ENCODE measurements at regions not wholly inside any gene's neighbourhood (a gene's known extent, or its start where the extent isn't known, plus 50 kb on each side); places are given as distances from the start of the nearest gene placed in this dataset.

DNA sequence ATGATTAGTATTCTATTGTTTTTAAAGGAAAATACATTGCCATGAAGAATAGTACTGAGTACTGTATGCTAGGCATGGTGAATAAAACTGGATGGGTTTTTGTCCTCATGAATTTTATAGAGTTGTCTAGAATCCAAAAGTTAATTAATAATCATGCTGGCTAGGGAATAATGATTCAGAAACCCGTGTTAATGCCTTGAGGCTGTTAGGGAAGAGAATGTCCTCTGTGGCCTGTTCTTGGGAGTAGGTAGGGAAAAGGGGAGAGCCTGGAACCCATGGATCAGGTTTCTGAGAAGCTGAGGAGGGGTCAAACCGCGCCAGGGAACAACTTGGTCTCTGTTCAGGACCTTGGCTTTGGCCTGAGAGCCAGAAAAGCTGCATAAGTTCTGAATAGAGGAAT, 1376.3 kb upstream of the SLC10A2 start:
- DNase-seq = no peak

DNA sequence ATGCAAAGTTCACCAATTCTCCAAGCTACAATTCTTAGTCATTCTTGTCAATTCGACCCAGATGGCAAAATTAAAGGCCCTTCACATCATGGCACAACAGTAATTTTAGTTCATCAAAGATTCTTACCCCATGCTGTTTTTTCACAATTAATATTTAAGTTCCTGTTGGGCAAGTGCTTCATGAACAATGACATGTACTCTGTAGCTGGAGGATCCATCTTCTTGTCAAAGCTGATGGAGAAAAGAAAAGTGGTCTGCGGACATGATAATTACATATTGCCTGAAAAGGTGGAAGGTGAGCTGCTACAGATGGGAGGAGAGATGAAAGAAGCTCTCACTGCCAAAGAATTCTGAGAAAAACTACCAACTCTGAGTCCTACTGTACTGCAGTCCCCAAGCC, 1370.3 kb upstream of the SLC10A2 start:
- DNase-seq = no peak

DNA sequence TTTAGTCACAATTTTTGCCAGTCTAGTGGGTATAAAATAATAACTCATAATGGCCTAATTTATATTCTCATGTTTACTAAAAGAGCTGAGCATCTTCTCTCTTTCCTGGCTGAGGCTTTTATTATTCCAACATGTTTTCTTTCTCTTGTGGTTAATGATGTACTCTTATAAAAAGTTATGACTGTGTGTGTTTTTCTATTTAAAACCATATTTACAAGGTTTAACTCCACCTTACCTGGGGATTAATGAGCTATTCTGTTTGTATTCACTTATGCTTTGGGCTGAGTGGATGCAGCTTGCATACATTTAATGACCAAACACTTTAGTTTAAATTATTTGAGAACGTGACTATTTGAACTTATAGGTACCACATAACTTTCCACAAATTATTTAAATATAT, 1365.7 kb upstream of the SLC10A2 start:
- DNase-seq = no peak

DNA sequence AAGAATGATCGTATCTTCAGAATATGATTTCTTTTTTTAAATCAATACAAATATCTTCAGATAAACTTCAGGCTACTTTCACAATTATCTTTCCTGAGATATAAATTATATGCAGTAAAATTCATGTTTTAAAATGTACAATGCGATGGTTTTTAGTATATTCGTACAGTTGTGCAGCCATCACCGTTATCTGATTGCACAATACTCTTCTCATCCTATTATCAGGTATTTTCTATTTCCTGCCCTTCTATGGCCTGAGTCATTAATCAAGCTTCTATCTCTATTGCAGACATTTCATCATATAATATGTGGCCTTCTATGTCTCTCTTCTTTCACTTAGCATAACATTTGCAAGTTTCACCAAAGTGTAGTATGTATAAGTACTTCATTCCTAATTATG, 1360.2 kb upstream of the SLC10A2 start:
- DNase-seq = no peak

DNA sequence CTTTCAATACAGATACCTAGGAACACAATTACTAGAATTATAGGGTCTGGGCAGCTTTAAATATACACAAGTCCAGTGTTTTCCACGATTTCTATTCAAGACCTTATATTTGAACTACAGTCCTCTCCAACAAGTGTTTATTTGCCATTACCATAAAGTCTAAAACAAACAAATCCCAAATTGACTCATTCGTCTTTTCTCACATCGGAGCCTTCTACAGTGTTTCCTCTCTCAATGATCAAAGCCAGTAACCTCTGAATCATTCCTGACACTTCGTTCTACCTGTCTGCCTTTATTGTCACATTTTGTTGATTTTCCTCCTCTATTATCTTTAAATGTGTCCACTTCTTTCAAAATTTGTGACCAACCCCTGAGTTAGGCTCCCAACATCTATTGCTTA, 1356.5 kb upstream of the SLC10A2 start:
- DNase-seq = no peak

DNA sequence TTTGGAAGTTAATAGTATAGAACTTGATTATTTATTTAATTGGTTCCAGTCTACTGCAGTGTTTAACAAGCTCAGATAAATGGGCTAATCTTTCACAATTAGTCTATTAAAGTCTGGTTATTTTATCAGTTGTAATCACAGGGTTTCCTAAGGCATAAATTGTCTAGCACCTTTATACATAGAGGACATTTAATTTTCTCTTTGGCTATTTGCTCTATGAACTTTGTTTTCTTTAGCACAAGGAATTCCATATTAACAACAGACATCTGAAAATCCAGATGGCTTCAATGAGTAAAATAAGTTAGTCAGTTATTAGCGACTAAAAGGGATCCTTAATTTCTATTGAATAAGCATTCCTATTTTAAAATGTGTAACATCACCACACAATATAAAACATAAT, 1350.8 kb upstream of the SLC10A2 start:
- DNase-seq = no peak

DNA sequence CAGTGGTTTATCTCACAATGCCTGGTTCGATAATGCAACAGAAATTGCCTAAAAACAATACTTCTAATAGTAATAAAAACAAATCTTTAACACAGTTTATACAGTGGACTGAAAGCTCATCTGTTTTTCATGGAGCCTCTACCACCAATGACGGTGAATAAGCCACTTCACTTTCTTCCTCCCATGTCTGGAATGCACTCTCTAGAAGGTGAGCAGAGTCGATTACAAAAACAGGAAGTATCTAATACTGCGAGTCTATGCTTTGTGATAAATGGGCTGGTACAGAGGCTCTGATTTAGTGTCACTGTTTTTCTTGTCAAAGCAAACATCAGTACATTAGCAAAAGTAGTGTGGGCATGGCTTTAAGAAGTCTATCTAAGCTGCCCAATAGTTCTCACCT, 1348.6 kb upstream of the SLC10A2 start:
- no peak for DNase-seq

DNA sequence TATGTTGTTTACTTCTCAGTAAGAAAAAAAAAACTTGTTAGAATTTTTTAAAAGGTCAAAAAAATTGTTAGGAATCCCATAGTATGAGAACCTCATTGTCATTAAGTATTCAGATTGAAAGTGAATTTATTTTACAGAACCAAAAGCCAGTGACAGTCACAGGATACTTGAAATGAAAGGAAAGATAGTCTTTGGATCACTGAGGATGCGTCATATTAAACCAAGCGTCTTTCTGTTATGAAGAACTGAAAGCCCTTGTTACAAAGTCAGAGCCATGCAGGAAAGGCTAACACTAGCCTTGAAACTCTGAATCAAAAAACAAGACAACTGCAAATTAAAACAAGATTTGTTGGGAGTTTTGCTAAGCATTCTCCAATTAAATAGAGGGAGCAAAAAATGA, 1348.0 kb upstream of the SLC10A2 start:
- no peak for DNase-seq

DNA sequence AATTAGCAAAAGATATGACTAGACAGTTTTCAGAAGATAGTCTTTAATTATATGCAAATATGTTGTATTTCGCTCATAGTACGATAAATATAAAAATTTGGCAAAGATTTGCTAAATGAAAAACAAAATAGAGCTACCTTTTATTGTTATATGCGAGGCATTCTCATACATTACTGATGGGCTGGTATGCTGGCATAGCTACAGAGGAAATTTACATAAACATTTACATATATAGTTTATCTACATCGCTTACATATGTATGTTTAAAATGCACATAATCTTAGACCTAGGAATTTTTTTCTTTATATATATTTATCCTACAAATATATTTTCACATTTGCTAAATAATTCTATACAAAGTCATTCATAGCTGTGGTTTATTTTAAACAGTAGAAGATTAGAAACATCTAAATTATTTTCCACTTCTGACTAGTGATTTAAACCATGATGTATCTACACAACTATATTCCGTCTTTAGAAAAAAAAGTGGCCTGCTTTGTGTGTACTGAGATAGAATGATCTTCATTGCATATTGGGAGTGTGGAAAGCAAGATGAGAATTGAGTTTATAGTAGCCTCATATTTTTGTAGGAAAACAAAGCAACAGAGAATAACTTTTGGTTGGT, 1345.0 kb upstream of the SLC10A2 start:
- no peak for DNase-seq

DNA sequence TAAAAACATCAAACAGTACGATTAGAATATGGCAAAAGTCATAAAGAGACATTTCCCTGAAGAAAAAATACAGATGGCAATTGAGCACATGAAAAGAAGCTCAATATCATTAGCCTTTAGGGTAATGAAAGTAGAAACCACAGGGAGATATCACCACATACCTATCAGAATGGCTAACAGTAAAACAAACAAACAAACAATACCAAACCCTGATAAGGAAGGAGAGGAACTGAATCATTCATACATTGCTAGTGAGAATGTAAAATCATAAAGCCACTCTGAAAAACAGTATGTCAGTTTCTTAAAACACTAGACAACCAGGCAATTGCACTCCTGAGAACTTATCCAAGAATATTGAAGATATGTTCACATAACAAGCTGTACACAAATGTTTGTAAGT, 1342.5 kb upstream of the SLC10A2 start:
- peak in 1 of 2 experiments; percentile 0 for DNase-seq

DNA sequence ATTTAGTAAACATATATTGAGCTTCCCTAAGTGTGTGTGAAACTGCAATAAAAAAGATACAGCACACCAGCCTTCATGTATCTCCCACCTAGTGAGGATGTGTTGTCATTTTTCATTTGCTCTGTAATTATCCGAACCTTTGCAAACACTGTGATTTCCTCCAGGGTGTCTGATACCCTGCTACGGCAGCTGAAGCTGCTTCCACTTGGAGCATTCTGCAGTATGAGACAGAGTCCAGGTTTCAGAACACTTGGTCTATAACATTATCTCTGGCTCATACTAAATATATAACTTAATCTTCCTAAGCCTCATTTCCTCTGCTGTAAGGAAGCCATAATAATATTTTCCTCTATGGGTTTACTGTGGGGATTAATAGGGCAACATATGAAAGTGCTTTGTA, 1338.1 kb upstream of the SLC10A2 start:
- no peak for DNase-seq

DNA sequence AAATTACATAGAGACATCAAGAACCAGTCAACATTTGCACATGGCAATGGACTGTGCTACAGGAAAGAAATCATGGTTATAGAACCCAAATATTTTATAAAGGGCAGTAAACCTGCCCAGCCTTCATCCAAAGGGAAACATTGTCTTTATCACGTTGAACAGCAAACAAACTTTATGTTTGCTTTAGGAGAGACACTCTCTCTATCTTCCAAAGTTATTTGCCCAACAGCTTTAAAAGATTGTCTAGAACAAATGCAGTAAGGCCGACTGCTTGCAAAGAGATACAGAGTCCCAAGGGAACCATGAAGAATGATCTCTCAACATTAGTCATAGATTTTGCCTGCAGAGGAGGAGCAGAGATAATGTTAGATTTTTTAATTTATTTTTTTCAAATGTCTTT, 1323.5 kb upstream of the SLC10A2 start:
- no peak for DNase-seq

DNA sequence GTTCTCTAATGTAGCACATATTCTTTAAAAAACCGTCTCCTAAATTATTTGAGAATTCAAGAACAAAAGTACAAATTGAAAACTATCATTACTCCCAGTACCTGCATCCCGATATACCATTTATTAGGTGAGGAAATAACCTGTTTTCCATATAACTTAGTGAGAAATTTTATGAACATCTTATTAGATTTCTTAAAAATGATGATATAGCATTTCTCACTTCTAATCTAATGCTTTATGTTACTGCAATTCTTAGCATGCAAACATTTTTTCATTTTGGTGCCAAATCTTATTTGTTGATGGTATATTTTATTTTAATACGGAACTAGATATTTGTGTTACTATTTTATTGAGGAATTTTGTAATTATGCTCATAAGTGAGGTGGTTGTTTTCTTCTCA, 1321.3 kb upstream of the SLC10A2 start:
- DNase-seq = no peak

DNA sequence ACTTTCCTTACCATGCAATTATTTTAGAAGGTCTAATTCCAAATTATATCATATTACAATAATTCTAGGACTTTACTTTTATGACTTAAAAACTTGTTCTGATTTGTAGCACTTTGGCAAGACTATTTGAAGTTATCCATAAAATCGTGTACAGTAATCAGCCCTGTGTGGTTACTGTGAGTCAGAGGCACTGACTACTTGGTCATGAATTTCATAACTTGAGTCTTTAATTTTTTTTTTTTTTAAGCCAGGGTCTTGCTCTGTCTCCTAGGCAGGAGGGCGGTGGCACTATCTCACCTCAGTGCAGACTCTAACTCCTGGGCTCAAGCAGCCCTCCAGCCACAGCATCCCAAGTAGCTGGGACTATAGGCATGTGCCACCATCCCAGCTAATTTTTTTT, 1319.2 kb upstream of the SLC10A2 start:
- no peak for DNase-seq

DNA sequence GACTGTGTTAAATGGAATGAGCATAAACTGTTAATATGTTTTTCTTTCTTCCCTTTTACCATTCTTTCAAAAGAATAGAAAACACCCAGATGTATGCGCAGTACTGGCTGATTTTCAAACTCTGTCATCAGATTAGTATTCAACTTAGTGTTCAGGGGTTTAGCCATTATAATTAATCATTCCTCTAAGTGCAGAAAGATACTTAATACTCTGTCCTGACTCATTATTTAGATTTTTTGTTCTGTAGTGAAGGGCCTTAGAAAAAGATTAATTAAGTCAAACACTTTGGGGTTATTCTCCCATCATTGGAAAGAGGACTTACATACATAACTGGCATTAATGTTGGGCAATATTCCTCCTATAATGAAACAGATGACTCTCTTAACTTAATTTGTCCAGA, 1316.7 kb upstream of the SLC10A2 start:
- no peak for DNase-seq

DNA sequence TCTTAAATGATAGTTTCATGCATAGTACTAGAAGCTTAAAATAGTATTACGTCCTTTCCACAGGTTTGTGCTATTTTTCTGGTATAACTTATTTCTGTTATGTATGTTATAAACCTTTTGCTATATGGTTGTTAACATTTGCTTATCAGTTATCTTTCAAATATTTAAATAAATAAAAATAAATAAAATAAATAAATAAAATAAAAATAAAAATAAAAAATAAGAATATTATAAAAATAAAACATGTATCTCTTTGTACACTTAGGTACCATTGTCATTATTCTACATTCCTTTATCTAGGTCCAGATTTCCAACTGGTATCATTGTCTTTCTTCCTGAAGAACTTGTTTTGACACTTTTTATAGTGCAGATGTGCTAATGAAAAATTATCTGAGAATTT, 1310.4 kb upstream of the SLC10A2 start:
- DNase-seq = no peak

DNA sequence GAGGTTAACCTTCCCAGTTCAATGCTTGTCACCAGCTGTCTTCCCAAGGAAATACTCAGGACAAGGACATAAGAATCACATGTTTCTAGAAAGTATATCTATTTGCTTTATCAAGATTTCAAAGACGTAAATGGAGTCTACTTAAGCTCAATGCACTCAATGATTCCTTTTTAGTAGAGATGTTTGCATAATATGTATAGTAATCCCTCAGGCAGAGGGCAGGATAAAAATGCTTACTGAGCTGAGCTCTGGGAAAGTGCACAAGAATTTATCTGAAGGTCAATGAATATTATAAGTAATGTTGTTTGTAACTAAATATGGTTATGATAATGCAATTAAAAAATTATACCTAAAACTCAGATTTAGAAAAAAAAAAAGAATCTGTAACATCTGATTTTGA, 1309.4 kb upstream of the SLC10A2 start:
- no peak for DNase-seq

DNA sequence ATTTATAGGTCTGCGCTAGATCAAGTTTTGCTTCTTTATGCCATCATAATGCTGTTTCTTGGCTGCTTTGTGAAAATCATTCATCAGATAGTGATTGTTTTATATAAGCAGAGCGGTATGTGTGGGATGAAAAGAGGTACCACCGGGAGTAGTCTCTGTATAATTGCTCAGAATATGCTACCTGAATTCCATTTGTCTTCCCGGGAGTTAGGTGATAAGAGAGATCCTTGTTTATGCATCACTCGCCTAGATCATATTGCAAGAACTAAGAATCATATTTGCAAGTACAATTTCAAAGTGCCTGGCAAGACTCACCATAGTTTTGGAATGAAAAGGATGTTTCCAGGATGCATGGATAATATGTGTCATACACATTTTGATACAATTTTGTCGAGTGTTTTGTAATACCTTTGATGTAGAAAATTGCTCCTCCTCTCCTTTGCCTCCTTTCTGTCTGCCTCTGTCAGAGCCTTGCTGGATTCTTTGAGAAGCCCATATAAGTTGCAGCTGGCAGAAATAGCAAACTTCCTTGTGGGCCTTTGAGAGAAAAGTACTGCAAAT, 1306.0 kb upstream of the SLC10A2 start:
- DNase-seq = no peak

DNA sequence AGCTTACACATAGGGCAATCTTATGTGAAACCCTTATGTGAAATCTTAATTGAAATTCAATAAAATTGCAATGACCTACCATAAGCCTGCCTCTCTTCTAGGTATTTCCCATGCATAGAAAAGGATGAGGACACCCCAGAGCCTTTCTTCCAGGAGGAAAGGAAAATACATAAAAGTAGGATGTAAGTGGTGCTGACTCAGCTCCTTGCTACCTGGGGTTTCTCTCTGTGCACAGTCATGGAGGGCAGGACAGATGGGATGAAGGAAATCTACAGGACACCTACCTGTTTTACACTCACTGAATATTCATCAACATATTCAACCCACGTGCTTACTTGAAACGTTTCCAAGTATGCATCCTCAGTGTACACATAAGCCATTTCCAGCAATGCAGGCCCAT, 1299.2 kb upstream of the SLC10A2 start:
- no peak for DNase-seq

DNA sequence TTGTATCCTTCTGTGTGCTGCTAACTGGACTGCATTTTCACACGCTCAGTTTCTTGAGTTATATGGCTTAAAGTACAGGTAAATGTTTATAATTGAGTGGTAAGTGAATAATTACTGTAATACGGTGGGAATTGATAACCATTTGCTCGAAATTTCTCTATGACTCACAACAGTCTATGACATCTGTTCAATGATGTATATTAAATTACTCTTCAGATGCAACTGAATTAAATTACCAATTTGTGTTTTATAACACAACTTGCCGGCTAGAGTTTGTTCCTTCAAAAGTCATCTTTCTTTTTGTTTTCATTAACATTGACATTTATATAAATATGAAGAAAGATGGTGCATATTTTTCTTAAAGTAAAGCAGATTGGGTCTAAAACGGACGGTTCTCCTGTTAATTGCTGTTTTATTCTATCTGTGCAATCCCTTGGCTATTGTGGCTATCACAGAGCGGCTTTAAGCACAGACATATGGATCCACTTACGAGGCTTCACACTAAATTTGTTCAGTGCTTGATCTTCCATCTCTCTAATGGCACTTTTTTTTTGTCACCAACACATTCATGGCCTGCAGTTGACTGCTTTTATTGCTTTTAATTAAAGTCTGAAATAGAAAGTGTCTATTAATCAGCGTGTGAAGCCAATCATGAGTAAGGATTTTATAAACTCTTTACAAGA, 1291.6 kb upstream of the SLC10A2 start:
- DNase-seq = no peak

DNA sequence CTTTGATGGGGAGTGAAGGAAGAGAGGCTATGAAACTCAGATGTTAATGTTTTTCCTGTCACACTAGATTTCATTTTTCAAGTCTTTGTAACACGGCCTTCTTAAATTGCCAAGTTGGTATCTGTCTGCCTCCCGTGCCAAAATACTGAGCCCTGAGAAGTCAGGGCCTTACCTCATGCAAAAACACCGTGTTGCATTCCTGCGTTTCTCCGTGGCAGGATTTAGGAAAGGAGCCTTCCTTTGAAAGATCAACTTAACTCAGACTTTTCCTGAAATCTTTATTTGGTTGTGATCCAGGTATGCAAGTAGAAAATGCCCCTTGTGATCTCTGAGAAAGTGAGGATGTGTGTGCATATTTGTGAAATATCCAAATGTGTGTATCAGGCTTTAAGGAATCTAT, 1291.0 kb upstream of the SLC10A2 start:
- DNase-seq = no peak

DNA sequence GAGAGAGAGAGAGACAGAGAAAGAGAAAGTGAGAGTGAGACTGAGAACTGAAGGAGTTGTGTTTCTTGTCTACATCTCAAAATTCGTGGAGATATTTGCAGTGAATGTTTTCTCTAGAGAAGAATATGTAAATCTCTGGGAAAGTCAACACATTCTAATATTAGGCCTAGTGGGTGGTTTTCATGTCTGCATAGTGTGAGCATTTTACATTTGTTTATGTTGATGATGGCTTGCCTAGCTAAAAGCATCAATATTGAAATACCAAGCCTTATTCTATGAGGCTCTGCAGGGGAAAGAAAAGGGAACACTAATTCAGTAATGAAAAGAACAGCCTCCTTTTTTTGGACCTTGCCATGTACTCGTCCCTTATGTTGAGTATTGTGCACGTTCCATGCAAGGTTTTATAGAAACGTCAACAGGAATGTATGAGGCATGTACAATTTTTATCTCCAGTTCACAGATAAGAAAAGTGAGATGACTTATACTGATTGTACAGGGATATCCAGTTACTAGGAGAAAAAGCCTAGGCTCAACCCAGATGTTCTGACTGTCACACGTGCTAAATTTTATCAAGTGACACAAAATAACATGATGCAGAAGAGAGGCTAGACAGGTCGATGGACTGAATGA, 1288.9 kb upstream of the SLC10A2 start:
- DNase-seq = no peak

DNA sequence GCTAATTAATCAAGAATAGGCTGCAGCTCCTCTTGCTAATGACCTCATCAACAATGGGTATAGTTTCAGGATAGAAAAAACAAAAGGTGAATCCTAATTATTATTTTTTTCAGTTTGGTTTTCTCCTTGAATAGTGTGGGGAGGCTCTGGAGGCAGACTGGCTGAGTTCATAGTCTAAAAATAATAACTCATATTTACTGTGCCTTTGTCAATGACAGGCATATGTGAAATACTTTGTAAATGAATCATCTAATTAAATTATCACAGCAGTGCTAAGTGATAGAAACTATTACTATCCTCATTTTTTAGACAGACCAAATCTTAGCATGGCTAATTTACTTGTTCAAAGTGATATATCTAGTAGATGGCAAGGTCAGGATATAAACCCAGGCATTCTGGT, 1261.0 kb upstream of the SLC10A2 start:
- peak in 1 of 2 experiments; percentile 0 for DNase-seq

DNA sequence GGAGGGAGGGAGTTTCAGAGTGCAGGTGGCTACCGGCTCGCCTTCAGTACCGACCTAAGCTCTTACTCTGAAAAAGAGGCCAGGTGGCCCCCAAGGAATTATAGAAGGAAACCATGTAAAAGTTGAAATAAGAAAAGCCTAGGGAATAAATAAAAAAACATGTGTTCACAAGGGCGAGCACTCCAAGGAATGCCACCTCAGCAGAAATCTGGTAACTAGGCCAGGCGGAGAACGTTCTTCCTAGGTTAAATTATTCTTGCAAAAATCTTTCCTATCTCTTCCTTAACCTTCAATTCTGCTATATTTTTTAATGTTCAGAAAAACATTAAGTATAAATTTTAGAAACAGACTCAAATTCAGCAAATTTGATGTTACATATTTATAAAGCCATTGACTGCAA, 1260.3 kb upstream of the SLC10A2 start:
- DNase-seq = no peak
